H1 (cell line): ENCODE measurements at regions not wholly inside any gene's neighbourhood (a gene's known extent, or its start where the extent isn't known, plus 50 kb on each side); places are given as distances from the start of the nearest gene placed in this dataset.

Source experiments
- CTCF ChIA-PET: fragments of 300-600 bp; sonication (Branson Sonifier 250); formaldehyde crosslinking; loops from one replicate; lab custom pipeline; 2021; ENCODE audit not compliant: partially characterized antibody; lab: Charles Lee
- POLR2A ChIA-PET: fragments of 300-600 bp; sonication (Branson Sonifier 250); formaldehyde crosslinking; loops from one replicate; lab custom pipeline; 2021; ENCODE audit warnings: inconsistent platforms; ENCODE audit not compliant: partially characterized antibody; lab: Charles Lee
- DNase-seq, 2 experiments: peaks; one replicate each; pipeline versions ENCODE4 v3.0.0 to v3.0.0-alpha.2; 2010 to 2022; ENCODE audit warnings: low spot score in 2 of 2, low read depth in 1 of 2, mixed read lengths in 1 of 2
- FAIRE-seq: peaks from 2 replicates; lab custom pipeline; 2011; peaks lifted over from hg19 to GRCh38; lab: Jason Lieb, UNC
- H2AFZ ChIP-seq: 2 replicates; pipeline ENCODE4 v1.8.1; 2012; ENCODE audit warnings: low read length, inconsistent platforms
- H2AK5ac ChIP-seq: 2 replicates; pipeline ENCODE4 v1.6.1; 2013; ENCODE audit warnings: low read depth, low read length
- H2BK120ac ChIP-seq: replicated peaks from 2 replicates; pipeline ENCODE3; 2013; ENCODE audit warnings: low read depth, low read length, inconsistent platforms
- H2BK12ac ChIP-seq: 2 replicates; pipeline ENCODE4 v1.6.1; 2013; ENCODE audit warnings: low read depth, low read length
- H2BK15ac ChIP-seq: 2 replicates; pipeline ENCODE4 v1.6.1; 2013; ENCODE audit warnings: low read length
- H2BK20ac ChIP-seq: 2 replicates; pipeline ENCODE4 v1.6.1; 2013; ENCODE audit warnings: low read length
- H2BK5ac ChIP-seq: 2 replicates; pipeline ENCODE4 v1.6.1; 2013; ENCODE audit warnings: low read depth, low read length
- H3K14ac ChIP-seq: 2 replicates; pipeline ENCODE4 v1.6.1; 2013; ENCODE audit warnings: inconsistent platforms; ENCODE audit not compliant: insufficient read length
- H3K18ac ChIP-seq: 2 replicates; pipeline ENCODE4 v1.6.1; 2013; ENCODE audit warnings: low read length; ENCODE audit errors: extremely low read depth
- H3K23ac ChIP-seq: 2 replicates; pipeline ENCODE4 v1.6.1; 2013; ENCODE audit warnings: inconsistent platforms; ENCODE audit not compliant: insufficient read length
- H3K23me2 ChIP-seq: 2 replicates; pipeline ENCODE4 v1.6.1; 2013; ENCODE audit warnings: low read depth, low read length
- H3K27ac ChIP-seq: 2 replicates; pipeline ENCODE4 v1.6.1; 2011; ENCODE audit warnings: low read depth, low read length, inconsistent platforms
- H3K27me3 ChIP-seq, 4 experiments: replicated peaks in 1 of 4; 1 replicate in 1 of 4; 2 replicates in 3 of 4; pipeline versions ENCODE4 v1.6.1 to v1.8.1; 2011 to 2013; ENCODE audit warnings: low read length in 3 of 4, mild to moderate bottlenecking in 3 of 4, inconsistent platforms in 2 of 4, mixed read lengths in 2 of 4, moderate library complexity in 1 of 4; ENCODE audit not compliant: control insufficient read depth in 3 of 4, insufficient read depth in 3 of 4; ENCODE audit errors: extremely low read depth in 1 of 4
- H3K36me3 ChIP-seq, 4 experiments: 2 replicates each; pipeline versions ENCODE4 v1.6.1 to v1.8.1; 2011 to 2013; ENCODE audit warnings: mild to moderate bottlenecking in 4 of 4, low read length in 3 of 4, moderate library complexity in 2 of 4, control low read depth in 1 of 4, inconsistent platforms in 1 of 4; ENCODE audit not compliant: insufficient read depth in 4 of 4, control insufficient read depth in 2 of 4
- H3K4ac ChIP-seq: replicated peaks from 2 replicates; pipeline ENCODE3; 2013; ENCODE audit warnings: low read length, low read depth, mixed read lengths, inconsistent platforms; ENCODE audit not compliant: insufficient read length
- H3K4me1 ChIP-seq, 4 experiments: replicated peaks in 1 of 4; 1 replicate in 1 of 4; 2 replicates in 3 of 4; pipeline versions ENCODE4 v1.6.1 to v1.8.1; 2011 to 2013; ENCODE audit warnings: low read length in 3 of 4, inconsistent platforms in 2 of 4, mixed read lengths in 1 of 4; ENCODE audit not compliant: insufficient read depth in 4 of 4, control insufficient read depth in 3 of 4
- H3K4me2 ChIP-seq, 2 experiments: 2 replicates each; pipeline versions ENCODE4 v1.6.1 to v1.8.1; 2011 to 2013; ENCODE audit warnings: low read depth in 2 of 2, low read length in 2 of 2, control low read depth in 1 of 2, inconsistent platforms in 1 of 2, mild to moderate bottlenecking in 1 of 2; ENCODE audit not compliant: insufficient read depth in 1 of 2
- H3K4me3 ChIP-seq, 4 experiments: fragments of 200-600, 300-600 bp in 1 of 4; sonication (generic), shearing (Covaris generic), sonication (Bioruptor Twin) in 1 of 4; 2 replicates each; pipeline versions ENCODE4 v1.5.1 to v1.8.1; 2011 to 2016; ENCODE audit warnings: low read length in 4 of 4, low read depth in 3 of 4, control low read depth in 2 of 4, inconsistent platforms in 2 of 4, mild to moderate bottlenecking in 2 of 4, mixed read lengths in 1 of 4, moderate library complexity in 1 of 4; ENCODE audit not compliant: insufficient read depth in 2 of 4; ENCODE audit errors: extremely low read depth in 1 of 4
- H3K56ac ChIP-seq: replicated peaks from 2 replicates; pipeline ENCODE3; 2013; ENCODE audit warnings: low read depth, mild to moderate bottlenecking, mixed read lengths, low read length, inconsistent platforms; ENCODE audit not compliant: insufficient read length
- H3K79me1 ChIP-seq: 2 replicates; pipeline ENCODE4 v1.6.1; 2013; ENCODE audit warnings: low read depth, low read length, control low read depth
- H3K79me2 ChIP-seq, 2 experiments: 2 replicates each; pipeline versions ENCODE4 v1.6.1 to v1.8.1; 2012 to 2013; ENCODE audit warnings: low read length in 2 of 2, mild to moderate bottlenecking in 2 of 2, inconsistent platforms in 1 of 2; ENCODE audit not compliant: insufficient read depth in 2 of 2, control insufficient read depth in 1 of 2
- H3K9ac ChIP-seq, 4 experiments: replicated peaks in 1 of 4; 1 replicate in 1 of 4; 2 replicates in 3 of 4; pipeline versions ENCODE4 v1.6.1 to v1.8.1; 2011 to 2013; ENCODE audit warnings: low read depth in 3 of 4, low read length in 3 of 4, control low read depth in 2 of 4, mild to moderate bottlenecking in 2 of 4, moderate library complexity in 2 of 4, inconsistent platforms in 1 of 4; ENCODE audit errors: extremely low read depth in 1 of 4
- H3K9me3 ChIP-seq, 2 experiments: 2 replicates each; pipeline versions ENCODE4 v1.6.1 to v1.8.1; 2012 to 2013; ENCODE audit warnings: mild to moderate bottlenecking in 2 of 2, moderate library complexity in 2 of 2, control low read depth in 1 of 2, inconsistent platforms in 1 of 2, low read depth in 1 of 2, low read length in 1 of 2, mixed read lengths in 1 of 2; ENCODE audit not compliant: insufficient read depth in 2 of 2
- H4K20me1 ChIP-seq, 2 experiments: replicated peaks in 1 of 2; 2 replicates each; pipeline versions ENCODE3 to v1.8.1; 2011 to 2013; ENCODE audit warnings: inconsistent platforms in 2 of 2, low read length in 2 of 2, mild to moderate bottlenecking in 1 of 2; ENCODE audit not compliant: insufficient read depth in 2 of 2, control insufficient read depth in 1 of 2
- H4K5ac ChIP-seq: 2 replicates; pipeline ENCODE4 v1.6.1; 2013; ENCODE audit warnings: low read length, low read depth, mixed read lengths, inconsistent platforms; ENCODE audit not compliant: insufficient read length
- H4K8ac ChIP-seq: 2 replicates; pipeline ENCODE4 v1.8.0; 2013; ENCODE audit warnings: mild to moderate bottlenecking, moderate library complexity, low read length, inconsistent platforms; ENCODE audit not compliant: insufficient read depth; ENCODE audit errors: extremely low read depth
- H4K91ac ChIP-seq: replicated peaks from 2 replicates; pipeline ENCODE3; 2013; ENCODE audit warnings: low read length, mixed read lengths, inconsistent platforms; ENCODE audit not compliant: insufficient read length
- CBX8 ChIP-seq: fragments of 300-800, 300-1000 bp; sonication (generic); IDR thresholded peaks from 2 replicates; pipeline ENCODE4 v1.7.1; 2016; ENCODE audit warnings: low read depth, low read length, borderline replicate concordance
- CTBP2 ChIP-seq: IDR thresholded peaks from 2 replicates; pipeline ENCODE4 v1.7.0; 2011; ENCODE audit warnings: borderline replicate concordance, mild to moderate bottlenecking, moderate library complexity, mixed read lengths, low read length; ENCODE audit not compliant: insufficient read depth, insufficient read length
- EP300 ChIP-seq, 2 experiments: IDR thresholded peaks; 1 replicate in 1 of 2; 2 replicates in 1 of 2; pipeline ENCODE4 v1.6.1; 2011 to 2012; ENCODE audit warnings: low read depth in 2 of 2, low read length in 2 of 2, mild to moderate bottlenecking in 2 of 2, borderline replicate concordance in 1 of 2, inconsistent platforms in 1 of 2, moderate library complexity in 1 of 2
- HDAC6 ChIP-seq: IDR thresholded peaks from one replicate; pipeline ENCODE4 v1.7.1; 2012; ENCODE audit warnings: low read depth, mild to moderate bottlenecking, inconsistent platforms, low read length, moderate library complexity
- POLR2AphosphoS5 ChIP-seq: IDR thresholded peaks from 2 replicates; pipeline ENCODE4 v1.6.1; 2011; ENCODE audit warnings: low read depth, low read length
- SIX5 ChIP-seq: IDR thresholded peaks from 2 replicates; pipeline ENCODE4 v1.6.1; 2011; ENCODE audit warnings: mild to moderate bottlenecking, low read depth, low read length
- SP1 ChIP-seq: IDR thresholded peaks from 2 replicates; pipeline ENCODE4 v1.6.1; 2011; ENCODE audit warnings: low read depth, low read length
- SUZ12 ChIP-seq: fragments of 200-600 bp; sonication (generic); IDR thresholded peaks from 2 replicates; pipeline ENCODE4 v1.6.1; 2012; ENCODE audit warnings: mild to moderate bottlenecking, inconsistent platforms, low read length, moderate library complexity, mixed read lengths
- TCF12 ChIP-seq: IDR thresholded peaks from 2 replicates; pipeline ENCODE4 v1.6.1; 2011; ENCODE audit warnings: low read depth, mild to moderate bottlenecking, low read length
- ZNF274 ChIP-seq: IDR thresholded peaks from 2 replicates; pipeline ENCODE4 v1.7.0; 2012; ENCODE audit warnings: low read length, borderline replicate concordance; ENCODE audit errors: extremely low read depth
- WGBS, 2 experiments: shearing (Covaris generic) in 1 of 2; methylation state at CpG; one replicate each; pipeline versions ENCODE4 v1.1.6 to v1.1.7; 2013 to 2015; ENCODE audit warnings: low lambda C conversion rate in 2 of 2, mixed read lengths in 2 of 2, inconsistent platforms in 1 of 2, low coverage in 1 of 2, missing lambda C conversion rate in 1 of 2; ENCODE audit not compliant: insufficient replicate concordance in 2 of 2, insufficient coverage in 1 of 2, insufficient read length in 1 of 2; ENCODE audit errors: extremely low coverage in 1 of 2, missing lambda C conversion rate in 1 of 2; 5-methylcytosine and 5-hydroxymethylcytosine counted together
- TF ChIP-seq, protein P1 (sequence below), 3 experiments: IDR thresholded peaks; 1 replicate in 2 of 3; 2 replicates in 1 of 3; pipeline versions ENCODE4 v1.5.1 to v1.6.1; 2011; ENCODE audit warnings: low read length in 3 of 3, mild to moderate bottlenecking in 3 of 3, inconsistent platforms in 2 of 3, low read depth in 1 of 3, moderate library complexity in 1 of 3; ENCODE audit not compliant: insufficient read depth in 1 of 3; ENCODE audit errors: control extremely low read depth in 1 of 3

- Histone ChIP-seq H4K5ac (no peak overlapping the region), H3K9ac (no peak overlapping the region), H2BK20ac (no peak overlapping the region), H3K27ac (no peak overlapping the region), H3K4ac (no peak overlapping the region), H4K8ac (no peak overlapping the region), H3K36me3 (no peaks in the 10 kb centered on the region), H3K4me3 (no peak overlapping the region), H3K27me3 (peaks cover 0 to 1% (median 0%) of the 10 kb centered on the region in 4 experiments; a peak in 1 of 7 replicates), H4K20me1 (no peaks in the 10 kb centered on the region), H3K79me1 (no peaks in the 10 kb centered on the region), H2AK5ac (no peak overlapping the region), H2BK15ac (no peak overlapping the region), H3K56ac (no peak overlapping the region), H2BK5ac (no peak overlapping the region), H2BK12ac (no peak overlapping the region), H4K91ac (no peak overlapping the region), H3K4me1 (no peaks in the 10 kb centered on the region), H3K23me2 (no peaks in the 10 kb centered on the region; the same call in 1 of the 2 replicates), H2AFZ (no peak overlapping the region), H3K9me3 (no peaks in the 10 kb centered on the region), H3K18ac (no peak overlapping the region), H2BK120ac (no peak overlapping the region), H3K79me2 (no peaks in the 10 kb centered on the region), H3K4me2 (no peak overlapping the region), H3K23ac (no peak overlapping the region), H3K14ac (no peak overlapping the region)
- DNase-seq (no peak), FAIRE-seq (no peak)
- CTCF ChIA-PET, result no interaction called here
- POLR2A ChIA-PET, result no interaction called here
- WGBS, 2 experiments, result 90 to 100% methylated on average over 1 to 4 of the region's 4 CpGs
- TF ChIP-seq POLR2AphosphoS5 (no peak), SIX5 (no peak), ZNF274 (no peak), SP1 (no peak), EP300 (IDR thresholded peaks at IDR 0.05; ENCODE audit: borderline replicate concordance in 1 of 2, low read depth in 2 of 2, low read length in 2 of 2) (no peak), TCF12 (no peak), CTBP2 (no peak), SUZ12 (no peak), HDAC6 (no peak), CBX8 (no peak)
- TF ChIP-seq, protein P1, sequence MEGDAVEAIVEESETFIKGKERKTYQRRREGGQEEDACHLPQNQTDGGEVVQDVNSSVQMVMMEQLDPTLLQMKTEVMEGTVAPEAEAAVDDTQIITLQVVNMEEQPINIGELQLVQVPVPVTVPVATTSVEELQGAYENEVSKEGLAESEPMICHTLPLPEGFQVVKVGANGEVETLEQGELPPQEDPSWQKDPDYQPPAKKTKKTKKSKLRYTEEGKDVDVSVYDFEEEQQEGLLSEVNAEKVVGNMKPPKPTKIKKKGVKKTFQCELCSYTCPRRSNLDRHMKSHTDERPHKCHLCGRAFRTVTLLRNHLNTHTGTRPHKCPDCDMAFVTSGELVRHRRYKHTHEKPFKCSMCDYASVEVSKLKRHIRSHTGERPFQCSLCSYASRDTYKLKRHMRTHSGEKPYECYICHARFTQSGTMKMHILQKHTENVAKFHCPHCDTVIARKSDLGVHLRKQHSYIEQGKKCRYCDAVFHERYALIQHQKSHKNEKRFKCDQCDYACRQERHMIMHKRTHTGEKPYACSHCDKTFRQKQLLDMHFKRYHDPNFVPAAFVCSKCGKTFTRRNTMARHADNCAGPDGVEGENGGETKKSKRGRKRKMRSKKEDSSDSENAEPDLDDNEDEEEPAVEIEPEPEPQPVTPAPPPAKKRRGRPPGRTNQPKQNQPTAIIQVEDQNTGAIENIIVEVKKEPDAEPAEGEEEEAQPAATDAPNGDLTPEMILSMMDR (IDR thresholded peaks at IDR 0.05; ENCODE audit: control extremely low read depth in 1 of 3, insufficient read depth in 1 of 3, low read depth in 1 of 3, low read length in 3 of 3), result no peak
These were observed 75.0 kb upstream of the EXOC2 start for GRCh38 chr6:767755-768512.
